NCI-H2196 (cell line): ENCODE measurements at regions not wholly inside any gene's neighbourhood (a gene's known extent, or its start where the extent isn't known, plus 50 kb on each side); places are given as distances from the start of the nearest gene placed in this dataset.

Experiments
- DNase-seq: peaks from one replicate; lab custom pipeline; 2025; ENCODE audit not compliant: unreplicated experiment; lab: John Stamatoyannopoulos, UW

GRCh38 chr12:132408626-132409494, 79.5 kb upstream of the GALNT9 start:
- DNase-seq: no peak

GRCh38 chr12:132407992-132408391, 78.6 kb upstream of the GALNT9 start:
- DNase-seq: no peak

- DNase-seq: no peak
Measured at GRCh38 chr12:132407451-132407961, 78.1 kb upstream of the GALNT9 start.

- DNase-seq: no peak
Measured at GRCh38 chr12:132406493-132407450, 77.4 kb upstream of the GALNT9 start.

- no peak for DNase-seq
Measured at GRCh38 chr12:132405742-132406251, 76.4 kb upstream of the GALNT9 start.

GRCh38 chr12:132404951-132405741, 75.8 kb upstream of the GALNT9 start:
- no peak for DNase-seq

- no peak for DNase-seq
Measured at GRCh38 chr12:132404435-132404855, 75.1 kb upstream of the GALNT9 start.

- no peak for DNase-seq
Measured at GRCh38 chr12:132403636-132404434, 74.4 kb upstream of the GALNT9 start.

GRCh38 chr12:132402831-132403416, 73.5 kb upstream of the GALNT9 start:
- DNase-seq: no peak

GRCh38 chr12:132401982-132402381, 72.6 kb upstream of the GALNT9 start:
- DNase-seq: no peak

GRCh38 chr12:132400011-132400641, 70.7 kb upstream of the GALNT9 start:
- DNase-seq: no peak

- DNase-seq: no peak
Measured at GRCh38 chr12:132399092-132400010, 70.0 kb upstream of the GALNT9 start.

GRCh38 chr12:132398386-132398991, 69.1 kb upstream of the GALNT9 start:
- DNase-seq: no peak

- no peak for DNase-seq
Measured at GRCh38 chr12:132397934-132398385, 68.6 kb upstream of the GALNT9 start.

GRCh38 chr12:132397152-132397933, 68.0 kb upstream of the GALNT9 start:
- no peak for DNase-seq

- DNase-seq: no peak
Measured at GRCh38 chr12:132396657-132397056, 67.3 kb upstream of the GALNT9 start.

- DNase-seq: no peak
Measured at GRCh38 chr12:132395908-132396305, 66.5 kb upstream of the GALNT9 start.
